Activated naive CD4-positive, alpha-beta T cell (primary cell): ENCODE measurements at regions not wholly inside any gene's neighbourhood (a gene's known extent, or its start where the extent isn't known, plus 50 kb on each side); places are given as distances from the start of the nearest gene placed in this dataset.

Experiments
- DNase-seq, 4 experiments: peaks; one replicate each; lab custom pipeline; 2025; lab: John Stamatoyannopoulos, UW

DNA sequence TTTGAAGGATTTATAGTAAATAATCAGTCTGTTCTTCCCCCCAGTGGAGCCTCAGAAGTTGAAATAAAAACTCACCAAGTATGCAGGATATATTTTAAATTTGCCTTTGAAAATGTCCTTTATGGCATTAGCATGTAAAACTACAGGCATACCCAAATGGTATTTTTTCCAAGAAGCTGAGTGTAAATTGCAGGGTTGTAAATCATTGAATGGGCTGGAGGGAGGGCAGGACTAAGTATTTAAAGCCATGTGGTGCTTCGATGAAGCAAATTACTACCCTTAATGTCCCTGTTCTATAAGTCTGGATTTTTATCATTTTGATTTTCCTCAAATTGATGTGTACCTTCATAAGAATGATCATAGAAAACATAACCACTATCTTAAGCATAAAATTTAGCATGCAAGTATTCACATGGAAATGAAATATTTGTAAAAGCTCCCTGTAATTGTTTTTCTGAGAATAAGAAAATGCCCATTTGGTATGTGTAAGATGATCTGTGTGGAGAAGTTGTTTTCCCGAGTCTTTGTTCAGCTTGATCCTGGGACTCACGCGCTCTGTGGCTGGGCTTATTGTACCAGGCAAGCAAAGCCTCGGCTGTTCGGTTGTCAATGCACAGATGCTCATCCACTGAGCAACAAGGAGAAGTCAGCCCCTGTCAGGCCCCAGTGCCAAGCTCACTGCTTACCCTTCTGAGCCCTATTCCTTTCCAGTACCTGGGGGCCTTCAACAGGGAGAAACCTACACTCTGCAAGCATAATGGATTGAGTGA lies 66.7 kb downstream of the CD164 start:
- DNase-seq = no peak

DNA sequence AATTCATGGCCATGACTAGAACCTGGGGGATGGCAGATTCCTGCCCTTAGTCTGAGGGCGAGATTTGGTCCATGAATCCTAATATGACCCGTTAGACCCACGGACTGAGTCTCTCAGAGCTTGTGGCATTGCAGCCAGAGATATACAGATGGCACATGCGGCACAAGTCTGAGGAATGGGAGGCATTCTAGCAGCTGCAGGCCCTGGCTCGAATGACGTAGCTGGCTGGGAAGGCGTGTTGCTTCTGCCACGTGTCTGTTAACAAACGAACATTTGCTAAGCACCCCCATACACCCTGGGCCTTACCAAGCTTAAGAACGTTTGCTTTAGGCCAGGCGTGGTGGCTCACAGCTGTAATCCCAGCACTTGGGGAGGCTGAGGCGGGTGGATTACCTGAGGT lies 68.0 kb downstream of the CD164 start:
- no peak for DNase-seq

DNA sequence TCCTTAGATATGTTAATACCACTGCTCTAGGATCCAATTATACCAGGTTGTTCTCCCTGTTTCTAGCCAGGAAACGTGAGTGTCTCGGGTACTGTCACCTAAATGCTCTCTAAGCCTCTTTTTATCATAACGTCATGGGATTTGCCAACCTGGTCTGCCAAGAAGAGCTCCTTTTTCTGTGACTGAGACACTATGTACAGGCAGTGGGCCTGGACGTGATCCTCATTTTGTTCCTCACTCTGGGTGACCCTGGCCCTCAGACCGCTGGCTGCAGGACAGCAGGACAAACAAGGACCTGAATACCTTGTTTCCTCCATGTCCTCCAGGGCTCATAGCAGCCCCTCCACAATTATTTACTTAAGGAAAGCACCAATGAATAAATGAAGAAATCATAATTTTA lies 69.1 kb downstream of the CD164 start:
- DNase-seq = no peak

DNA sequence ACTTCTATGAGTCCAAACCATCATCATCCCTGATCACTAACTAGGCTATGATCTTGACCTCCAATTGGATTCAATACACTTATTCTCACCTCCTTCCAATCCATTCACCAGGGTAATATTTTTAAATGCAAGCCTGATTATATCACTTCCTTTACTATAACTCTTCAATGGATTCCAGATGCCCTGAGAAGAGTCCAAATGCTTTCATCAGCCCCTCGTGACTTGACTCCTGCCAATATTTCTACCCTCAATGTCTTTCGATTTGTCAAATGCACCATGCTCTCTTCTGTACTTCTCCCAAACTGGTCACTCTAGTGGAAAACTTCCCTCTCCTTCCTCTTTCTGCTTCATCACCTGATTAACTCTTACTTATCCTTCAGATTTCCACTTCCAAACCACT lies 70.8 kb downstream of the CD164 start:
- DNase-seq = no peak

DNA sequence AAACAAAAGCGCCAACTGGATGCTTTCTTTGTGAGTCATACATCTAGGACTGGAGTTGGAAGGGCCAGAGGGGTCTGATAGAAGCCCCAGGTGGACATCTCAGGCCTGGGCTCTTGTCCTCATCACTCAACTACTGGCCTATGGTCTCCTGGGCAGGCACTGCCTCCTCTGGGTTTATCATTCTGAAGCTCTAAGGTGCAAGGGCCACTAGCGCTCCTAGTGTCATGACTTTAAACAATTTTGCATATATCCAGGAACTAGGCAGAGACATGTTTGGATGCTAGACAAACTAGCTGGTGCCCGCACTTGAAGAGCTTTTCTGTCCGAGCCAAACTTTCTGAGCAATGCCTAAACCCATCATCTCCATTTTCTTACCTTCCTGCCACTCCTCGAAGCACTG lies 72.3 kb downstream of the CD164 start:
- DNase-seq = no peak

DNA sequence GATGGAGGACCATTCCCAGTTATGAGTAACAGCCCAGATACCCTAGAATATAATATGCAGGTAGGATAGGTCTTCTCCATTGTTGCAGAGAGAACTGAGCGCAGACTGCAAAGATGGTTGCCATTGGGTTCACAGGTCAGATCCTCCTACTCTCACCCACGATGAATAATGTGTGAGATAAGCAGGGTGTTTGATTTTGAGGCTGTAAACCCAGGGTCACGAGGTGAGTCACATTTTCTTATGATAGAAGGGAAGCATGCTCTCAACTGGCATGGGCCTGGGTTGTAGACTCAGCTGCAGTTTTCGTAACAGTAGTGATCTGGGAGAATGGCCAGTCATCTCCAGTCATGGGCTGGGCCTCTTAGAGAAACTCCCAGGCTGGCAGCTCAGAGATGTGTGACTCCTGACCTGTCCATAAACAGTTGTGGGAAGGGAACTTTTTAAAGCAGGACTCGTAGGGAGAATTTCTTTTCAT lies 74.2 kb downstream of the CD164 start:
- no peak for DNase-seq

DNA sequence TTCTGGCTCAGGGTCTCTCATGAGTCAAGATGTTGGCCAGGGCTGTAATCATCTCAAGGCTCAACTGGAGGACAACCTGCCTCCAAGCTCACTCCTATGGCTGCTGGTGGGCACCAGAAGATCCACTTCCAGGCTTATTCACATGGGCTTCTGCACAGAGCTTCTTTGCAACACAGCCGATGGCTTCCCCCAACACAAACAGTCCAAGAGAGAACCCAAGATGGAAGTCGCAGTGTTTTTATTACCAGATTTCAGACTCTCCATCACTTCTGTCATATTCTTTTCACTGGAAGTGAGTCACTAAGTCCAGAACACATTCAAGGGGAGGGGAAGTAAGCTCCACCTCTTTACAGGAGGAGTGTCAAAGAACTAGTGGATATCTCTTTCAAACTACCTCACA lies 75.5 kb downstream of the CD164 start:
- DNase-seq = no peak

DNA sequence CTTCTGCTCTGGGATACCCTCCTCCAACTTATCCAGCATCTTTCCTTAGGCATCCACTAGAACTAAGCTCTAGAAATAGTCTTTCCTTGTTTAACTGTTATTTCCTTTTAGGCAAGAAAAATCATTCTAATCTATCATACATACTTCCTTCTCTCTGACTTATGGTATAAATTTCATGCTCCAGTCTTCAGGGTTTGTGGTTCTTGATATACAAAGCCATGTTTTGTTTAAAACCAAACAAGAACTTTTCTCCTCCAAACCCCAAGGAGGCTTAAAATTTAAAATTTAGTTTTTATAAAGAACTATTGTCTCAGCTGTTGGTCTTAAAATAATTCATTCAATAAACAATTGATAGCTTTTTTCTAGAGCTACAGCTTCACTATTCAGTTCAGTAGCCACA lies 77.2 kb downstream of the CD164 start:
- no peak for DNase-seq

DNA sequence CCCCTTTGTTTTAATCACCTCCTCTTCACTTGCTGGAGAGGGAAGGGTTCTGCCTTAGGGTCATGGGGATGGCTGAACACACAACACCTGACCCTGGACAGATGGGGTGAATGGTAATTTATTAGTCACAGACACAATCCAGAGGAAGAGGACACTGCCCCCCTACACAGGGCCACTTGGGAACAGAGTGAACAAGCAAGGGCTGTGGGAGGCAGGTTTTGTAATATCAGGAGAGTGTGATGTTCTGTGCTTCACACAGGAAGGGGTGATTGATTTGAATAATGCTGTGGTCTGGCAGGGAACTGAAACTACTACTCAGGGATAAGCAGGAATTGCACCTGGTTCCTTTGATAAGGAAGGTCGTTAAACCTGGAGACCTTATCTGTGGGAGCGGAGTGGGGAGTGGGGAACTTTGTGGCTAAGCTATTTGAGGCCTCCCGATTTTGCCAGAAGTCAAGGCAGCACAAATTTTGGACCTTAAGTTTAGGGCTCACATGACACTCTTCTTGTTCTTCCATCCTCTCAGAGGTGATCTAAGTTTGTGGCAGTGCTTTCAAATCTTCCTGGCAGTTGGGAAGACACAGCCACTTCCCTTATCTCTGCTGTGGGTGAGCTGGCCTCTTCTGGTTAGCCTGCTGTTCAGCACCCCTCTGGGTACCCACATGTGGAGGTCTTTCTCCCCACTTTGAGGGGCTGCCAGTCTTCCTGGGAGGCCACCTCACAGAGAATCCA lies 77.8 kb downstream of the CD164 start:
- no peak for DNase-seq

DNA sequence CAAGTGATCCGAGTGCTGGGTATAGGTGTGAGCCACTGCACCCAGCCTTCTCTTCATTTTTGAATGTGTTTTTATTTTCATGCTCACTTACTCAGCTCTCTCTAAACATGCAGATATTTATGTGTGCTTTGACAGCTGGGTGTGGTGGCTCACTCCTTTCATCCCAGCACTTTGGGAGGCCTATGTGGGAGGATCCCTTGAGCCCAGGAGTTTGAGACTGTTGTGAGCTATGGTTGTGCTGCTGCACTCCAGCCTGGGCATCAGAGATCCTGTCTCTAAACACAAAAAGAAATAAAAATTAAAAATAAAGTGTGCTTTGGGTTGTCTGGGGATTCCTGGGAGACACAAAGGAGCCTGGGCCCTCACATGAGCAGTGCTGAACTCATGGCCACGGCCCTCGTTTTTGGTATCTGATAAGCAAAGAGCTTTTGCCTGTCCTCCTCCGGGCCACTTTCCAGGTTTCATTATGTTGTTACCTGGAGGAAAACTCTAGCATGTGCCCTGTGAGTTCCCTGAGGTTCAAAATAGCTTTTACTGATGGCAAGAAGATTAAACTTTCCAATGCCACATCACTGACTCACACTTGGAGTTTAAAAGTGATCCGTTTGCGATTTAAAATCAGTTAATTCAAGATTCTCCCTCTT lies 78.5 kb downstream of the CD164 start:
- DNase-seq = no peak

DNA sequence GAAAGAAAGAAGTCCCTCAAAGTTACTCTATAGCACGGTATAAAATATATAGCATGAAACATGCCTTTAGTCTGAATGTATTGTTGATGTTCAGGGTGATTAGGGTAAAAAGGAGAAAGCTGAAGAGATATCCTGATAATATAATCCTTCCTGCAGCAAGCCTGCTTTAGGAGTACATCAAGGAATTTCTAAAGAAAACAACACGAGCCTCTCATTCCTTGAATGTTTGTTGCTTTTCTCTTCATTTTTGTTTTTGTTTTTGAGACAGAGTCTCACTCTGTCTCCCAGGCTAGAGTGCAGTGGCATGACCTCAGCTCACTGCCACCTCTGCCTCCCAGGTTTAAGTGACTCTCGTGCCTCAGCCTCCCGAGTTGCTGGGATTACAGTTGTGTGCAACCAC lies 79.1 kb downstream of the CD164 start:
- DNase-seq = no peak

DNA sequence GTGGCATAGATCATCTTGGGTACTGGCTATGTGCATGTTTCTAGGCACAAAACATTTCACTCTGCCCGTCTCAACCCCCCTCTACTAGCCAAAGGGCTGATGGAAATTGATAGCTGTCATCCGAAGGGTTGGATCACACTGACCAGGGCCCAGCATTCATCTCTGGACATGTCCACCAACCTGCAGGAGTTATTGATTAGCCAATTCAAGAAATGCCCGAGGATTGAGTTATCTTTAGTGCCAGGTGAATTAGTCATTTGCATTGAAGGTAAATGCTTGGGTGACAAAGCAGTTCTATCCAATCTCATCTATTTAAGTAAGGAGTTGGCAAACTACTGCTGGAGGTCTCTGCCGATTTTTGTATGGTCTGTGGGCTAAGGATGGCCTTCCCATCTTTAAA lies 80.1 kb downstream of the CD164 start:
- no peak for DNase-seq

DNA sequence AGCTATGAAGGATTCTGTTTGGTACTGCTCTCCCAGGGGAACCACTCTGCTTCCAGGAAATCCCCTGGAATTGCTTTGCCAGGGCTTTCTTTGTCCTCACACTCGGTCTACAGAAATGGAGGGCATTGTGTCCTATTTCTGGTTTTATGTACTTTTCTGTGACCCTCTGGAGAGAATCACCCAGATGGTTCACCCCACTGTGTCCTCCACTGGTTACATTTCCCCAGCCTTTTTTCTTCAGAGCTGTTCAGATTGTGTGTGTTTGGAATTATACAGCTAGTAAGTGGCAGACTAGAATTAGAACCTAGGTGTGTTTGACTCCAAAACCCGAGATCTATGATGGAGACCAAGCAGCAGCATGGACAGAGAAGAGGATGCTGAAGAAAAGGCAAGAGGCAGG lies 80.8 kb downstream of the CD164 start:
- no peak for DNase-seq

DNA sequence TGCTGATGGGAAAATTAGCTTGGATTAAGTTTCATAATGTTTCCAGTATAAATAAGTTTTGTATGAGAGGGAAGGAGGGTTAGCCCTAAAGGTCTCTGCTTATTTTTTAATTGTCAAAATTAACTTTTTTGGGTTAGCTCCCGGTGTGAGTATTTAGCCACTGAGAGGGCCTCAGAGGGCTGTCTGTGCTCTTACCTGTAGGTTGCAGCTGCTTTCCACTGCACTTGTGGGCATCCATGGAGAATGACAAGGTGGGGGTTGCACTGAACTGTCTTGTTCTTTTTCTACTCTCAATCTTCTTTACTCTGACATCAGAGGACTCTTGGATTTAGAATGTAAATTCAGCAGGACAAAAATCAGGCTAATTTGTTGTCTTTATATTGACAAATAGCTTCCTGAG lies 81.4 kb downstream of the CD164 start:
- no peak for DNase-seq

DNA sequence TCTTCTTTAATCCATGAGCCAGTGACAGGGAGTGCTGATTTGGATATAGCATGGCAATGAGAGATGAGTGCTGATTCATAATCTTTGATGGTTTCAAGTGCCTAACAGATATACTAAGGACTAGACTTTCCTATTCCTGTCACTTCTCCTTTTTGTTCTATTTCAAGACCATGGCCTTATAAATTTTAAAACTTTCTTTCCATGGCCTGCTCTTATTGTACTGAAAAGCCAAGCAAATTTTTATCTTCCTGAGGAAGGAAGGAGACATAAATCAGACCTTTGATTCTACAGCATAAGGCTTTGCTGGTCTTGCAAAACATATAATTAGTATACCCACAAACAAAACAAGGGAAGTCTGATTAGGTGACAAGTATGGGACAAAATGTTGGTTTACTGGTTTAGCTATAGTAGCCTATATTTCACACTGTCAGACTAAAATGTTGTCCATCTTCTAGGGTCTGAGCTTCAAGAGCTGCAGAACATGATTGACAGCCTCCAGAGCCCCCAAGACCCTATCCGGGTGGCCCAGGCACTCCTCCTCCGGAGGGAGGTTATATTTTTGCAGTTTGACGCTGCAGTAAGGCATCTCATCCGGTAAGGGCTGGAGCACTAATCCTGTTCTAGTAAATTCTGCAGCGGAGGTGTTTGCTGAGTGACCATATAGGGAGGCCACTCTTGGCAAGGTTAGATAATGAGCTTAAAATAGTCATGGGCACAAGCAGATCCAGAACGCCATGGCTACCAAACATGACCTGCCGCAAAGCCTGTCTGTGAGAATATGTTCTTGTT lies 82.3 kb downstream of the CD164 start:
- DNase-seq = no peak

DNA sequence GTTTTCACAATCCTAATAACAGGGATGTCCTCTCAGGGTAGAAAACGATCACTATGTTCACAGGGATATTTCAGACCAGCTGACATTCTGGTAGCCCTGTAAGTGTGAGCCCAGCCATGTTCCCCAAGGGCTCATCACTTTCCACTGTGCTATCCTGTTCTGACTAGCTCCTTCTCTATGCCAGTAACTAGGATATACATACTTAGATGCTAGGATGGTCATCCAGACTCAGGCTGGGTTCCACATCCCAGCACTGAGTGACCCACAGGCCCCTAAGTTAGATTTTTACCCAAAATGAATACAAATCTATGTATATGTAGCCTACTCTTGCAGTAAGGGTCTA lies 83.0 kb downstream of the CD164 start:
- DNase-seq = no peak

DNA sequence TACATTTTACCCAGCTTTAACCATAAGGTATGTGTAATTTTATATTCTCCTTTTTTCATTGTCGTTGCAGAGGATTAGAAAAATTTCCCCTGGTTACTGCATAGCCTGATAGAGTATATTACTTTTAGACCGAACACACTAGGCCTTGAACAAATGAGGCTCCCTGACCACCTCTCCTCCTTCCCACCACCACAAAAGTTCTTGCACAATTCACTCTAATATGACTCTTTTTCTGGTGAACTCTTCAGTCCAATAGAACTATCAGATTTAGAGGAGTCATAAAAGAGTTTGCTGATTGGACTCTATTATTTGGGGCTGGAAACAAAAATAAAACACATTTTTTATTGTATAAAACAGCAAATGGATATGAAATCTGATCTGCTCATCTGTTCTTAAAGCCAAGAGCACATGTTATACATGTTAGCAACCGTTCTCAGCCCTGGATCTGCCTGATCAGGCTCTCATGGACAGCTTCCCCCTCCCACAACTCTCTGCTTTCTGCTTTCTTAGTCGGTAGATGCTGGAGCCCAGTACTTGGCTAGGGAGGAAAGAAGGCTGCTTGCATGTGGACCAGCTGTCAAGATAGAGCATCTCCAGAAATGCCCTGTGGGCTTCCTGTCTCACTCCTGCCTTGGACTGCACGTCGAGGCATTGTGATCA lies 83.5 kb downstream of the CD164 start:
- no peak for DNase-seq

DNA sequence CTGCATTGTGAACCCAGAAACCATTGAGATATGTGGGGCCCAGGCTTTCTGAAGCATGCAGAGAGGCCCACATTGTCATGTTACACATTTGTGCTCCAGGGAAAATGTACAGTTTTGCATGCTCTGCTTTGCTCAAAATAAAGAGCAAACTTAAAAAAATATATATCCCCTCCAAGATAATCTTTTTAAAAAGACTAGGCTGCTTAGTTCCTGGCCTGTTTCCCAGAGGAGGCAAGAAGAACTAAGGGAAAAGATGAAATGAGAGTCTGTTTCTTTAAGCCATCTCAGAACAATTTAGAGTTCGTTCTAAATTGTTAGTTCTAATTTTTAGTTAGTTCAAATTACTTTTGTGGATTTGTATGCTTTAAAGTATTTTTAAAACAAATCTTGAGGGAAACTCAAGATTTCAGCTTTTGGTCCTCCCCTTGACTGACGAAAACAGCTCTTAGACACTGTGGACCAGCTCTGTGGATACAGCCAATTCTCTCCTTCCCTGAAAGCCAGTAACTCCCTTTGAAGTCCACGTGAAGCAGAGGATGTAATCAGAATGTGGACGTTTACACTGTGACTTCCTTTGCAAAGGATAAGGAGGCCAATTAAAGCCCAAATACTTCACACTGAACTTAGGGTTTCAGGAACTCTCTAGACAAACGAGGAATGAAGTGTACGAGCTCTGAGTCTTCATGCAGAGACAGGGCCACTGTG lies 84.7 kb downstream of the CD164 start:
- DNase-seq = no peak

DNA sequence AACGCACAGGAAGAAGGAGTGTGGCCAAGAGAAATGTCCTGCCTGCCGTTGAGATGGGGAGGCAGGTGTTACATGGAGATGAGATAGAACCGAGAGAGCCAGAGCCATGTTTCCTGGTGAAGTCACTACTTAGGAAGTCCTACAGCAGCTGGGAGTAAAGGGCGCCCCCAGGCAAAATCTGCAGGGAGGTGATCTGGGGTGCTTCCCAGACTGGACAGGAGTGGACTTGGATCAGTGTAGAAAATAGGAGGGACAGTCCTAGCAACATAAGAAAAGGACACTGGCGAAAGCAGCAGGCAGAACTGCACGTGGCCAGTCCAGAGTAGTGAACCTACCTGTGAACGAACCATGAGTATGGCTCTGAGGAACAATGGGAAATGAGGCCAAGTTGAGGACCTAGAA lies 85.3 kb downstream of the CD164 start:
- DNase-seq = no peak

DNA sequence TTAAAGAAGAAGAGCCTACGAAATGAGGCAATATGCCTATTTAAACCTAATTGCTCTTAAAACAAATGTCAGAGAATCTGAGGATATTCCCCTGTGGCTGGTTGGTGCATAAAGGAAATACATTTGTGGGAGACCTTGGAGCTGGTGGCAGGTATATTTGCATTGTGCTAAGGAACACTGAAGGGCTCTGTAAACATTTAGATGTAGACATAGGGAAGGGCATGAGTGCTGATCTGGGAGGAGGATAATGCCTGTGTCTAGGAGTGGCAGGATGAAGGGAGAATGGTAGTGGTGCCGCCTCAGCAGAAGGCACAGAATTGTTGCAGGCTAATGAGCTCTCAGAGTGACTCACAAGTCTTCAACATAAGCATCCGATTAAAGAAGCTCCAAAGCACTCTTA lies 85.8 kb downstream of the CD164 start:
- no peak for DNase-seq

DNA sequence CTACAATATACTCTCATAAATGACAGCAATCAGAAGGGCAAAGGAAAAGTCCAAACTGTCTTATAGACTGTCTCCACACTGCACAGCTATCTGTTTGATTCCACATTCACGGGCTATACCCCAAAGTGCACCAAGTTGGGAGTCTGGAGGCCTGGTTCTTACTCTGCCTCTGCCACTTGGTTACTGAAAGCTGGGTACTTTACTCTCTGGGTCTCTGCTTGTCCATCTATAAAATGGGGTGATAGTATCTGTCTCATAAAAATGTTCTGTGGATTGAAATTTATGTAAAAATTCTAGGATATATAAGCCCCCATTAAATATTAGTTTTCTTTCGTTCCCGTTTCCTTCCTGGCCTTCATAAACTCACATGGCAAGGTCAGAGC lies 86.5 kb downstream of the CD164 start:
- no peak for DNase-seq
